HUDEP-2 (cell line): ENCODE measurements at regions not wholly inside any gene's neighbourhood (a gene's known extent, or its start where the extent isn't known, plus 50 kb on each side); places are given as distances from the start of the nearest gene placed in this dataset.
"Not testable (repeated sequence)": the region's sequence is repeated elsewhere in the genome, so short reads cannot be mapped to it uniquely, and the experiment has no call there.

Source experiments
- DNase-seq, 76 experiments: peaks; one replicate each; lab custom pipeline; 2025; ENCODE audit not compliant: unreplicated experiment in 76 of 76; lab: John Stamatoyannopoulos, UW

DNA sequence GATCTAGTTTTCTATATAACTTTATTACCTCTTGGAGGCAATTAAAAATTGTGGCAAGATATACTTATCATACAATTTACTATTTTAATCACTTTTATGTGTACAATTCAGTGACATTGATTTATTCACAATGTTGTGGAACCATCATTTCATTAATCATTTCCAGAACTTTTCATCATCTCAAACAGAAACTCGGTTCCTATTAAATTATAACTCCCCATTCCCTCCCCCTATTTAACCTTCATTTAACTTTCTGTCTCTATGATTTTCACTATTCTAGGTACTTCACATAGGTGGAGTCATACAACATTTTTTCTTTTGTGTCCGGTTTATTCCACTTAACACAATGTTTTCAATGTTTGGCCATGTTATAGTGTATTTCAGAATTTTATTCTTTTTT, 252.8 kb downstream of the REEP3 start:
- no peak for DNase-seq

DNA sequence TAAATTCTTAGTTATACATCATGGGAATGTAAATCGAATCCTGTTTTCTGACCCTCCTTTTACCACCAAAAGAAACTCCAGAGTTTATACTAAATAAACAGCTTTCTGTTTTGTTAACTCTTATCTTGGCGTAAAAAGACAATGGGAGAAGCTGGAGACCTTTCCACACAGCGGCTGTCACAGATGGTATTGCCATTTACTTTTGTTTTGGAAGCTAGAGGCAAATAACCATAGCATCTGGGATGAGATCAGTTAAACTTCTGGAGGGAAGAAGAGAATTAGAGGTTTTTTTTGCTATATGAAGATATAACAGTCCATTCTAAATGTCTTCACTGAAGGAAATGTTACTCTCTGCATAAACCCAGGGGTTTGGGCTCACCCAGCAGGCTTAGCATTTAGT, 258.9 kb downstream of the REEP3 start:
- no peak for DNase-seq

GRCh38 chr10:63781226-63781625, 260.0 kb downstream of the REEP3 start:
- DNase-seq: no peak

DNA sequence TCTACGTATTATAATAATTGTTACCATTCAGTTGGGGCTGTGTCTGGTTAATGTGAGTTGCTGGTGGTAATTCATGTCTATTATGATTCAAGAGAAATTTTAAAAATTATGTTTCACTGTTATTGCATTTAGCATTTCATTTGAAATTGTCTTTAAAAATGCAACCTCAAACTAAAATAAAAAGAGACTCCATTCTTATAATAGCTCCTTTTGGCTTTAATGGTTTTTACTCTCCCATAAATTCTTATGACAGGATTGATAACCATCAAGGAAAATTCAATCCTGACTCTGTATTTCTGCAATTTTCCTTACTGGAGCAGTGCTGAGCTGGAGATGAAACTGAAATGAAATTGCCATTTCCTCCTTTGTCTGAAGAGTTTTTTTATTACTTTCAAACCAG, 262.7 kb downstream of the REEP3 start:
- DNase-seq: no peak

GRCh38 chr10:63788152-63788821, 267.1 kb downstream of the REEP3 start:
- no peak for DNase-seq

GRCh38 chr10:63795094-63795860, 274.1 kb downstream of the REEP3 start:
- DNase-seq: no peak

GRCh38 chr10:63798599-63799498, 277.6 kb downstream of the REEP3 start:
- no peak for DNase-seq

DNA sequence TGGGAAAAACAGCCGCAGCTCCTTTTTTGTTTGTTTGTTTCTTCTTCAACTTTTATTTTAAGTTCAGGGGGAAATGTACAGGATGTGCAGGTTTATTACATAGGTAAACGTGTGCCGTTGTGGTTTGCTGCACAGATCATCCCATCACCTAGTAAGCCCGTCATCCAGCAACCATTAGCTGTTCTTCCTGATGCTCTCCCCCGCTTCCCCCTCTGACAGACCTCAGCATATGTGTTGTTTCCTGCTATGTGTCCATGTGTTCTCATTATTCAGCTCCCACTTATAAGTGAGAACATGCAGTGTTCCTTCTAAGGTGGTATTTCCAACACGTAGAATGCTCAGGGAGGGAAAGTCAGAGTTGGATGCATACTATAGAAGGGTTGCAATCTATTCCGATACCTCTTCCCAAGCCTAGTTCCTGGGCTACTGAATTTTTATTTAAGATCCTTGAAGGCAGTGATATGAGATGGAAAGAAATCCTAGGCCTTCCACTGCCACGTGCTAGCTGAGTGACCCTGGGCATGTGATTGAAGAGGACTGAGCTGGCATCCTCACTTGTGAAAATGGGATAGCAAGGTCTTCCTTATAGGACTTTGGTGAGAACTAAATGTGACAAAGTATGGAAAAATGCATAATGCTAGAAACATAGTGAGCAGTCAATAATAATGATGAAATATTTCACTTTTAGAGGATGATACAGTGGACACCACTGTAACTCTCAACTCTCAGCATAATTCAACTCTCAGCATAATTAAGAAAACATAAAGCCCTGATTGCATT, 278.5 kb downstream of the REEP3 start:
- no peak for DNase-seq

DNA sequence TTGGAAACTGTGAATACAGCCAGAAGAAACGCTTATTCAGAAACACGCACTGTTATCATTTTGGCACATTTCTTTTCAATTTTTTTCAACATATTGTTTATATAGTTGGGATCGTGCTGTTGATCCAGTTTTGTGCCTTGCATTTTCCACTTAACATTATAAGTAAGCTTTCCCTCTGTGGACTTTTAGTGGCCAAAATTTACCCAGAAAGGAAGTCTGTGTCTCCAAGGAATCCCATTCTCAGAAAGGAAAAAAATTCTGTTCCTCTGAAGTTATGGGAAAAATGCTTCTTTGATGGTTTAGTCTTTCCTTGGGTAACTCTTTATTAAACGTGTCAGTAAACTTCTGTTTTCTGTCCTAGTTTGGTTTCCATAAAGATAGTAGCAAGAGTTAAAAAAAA, 280.0 kb downstream of the REEP3 start:
- no peak for DNase-seq

DNA sequence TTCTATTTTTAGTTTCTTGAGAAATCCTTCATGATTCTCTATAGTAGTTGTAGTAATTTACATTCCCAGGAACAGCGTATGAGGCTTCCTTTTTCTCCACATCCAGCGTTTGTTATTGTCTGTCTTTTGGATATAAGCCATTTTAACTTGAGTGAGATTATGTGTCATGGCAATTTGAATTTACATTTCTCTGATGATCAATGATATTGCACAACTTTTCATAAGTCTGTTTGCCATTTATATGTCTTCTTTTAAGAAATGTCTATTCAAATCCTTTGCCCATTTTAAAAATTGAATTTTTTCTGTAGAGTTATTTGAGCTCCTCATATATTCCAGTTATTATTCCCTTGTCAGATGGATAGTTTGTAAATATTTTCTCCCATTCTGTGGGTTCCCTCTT, 285.1 kb downstream of the REEP3 start:
- no peak for DNase-seq

- DNase-seq: no peak
Measured at GRCh38 chr10:63812501-63812900, 291.3 kb downstream of the REEP3 start.

GRCh38 chr10:63819753-63820329, 298.6 kb downstream of the REEP3 start:
- DNase-seq: peak in 18 of 76 experiments; percentile 1 to 32 (median 12)

DNA sequence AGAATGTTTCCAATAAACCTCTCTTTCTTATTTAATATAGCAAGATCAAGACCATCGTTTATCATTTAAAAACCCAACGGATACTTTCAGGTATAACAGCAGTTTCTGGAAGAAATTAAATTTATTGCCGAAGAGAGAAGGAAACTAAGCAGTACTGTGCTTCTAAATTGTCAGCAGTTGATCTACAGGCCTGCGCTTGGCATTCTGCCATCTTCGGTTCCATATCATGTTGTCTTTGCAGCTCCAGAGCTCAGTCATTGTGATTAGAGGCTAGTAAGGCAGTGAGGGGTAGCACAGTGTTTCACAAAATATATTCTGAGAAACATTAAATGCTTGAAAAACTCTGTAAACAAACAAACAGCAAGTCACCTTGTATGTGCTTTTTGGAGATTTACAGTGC, 301.3 kb downstream of the REEP3 start:
- DNase-seq: peak in 2 of 76 experiments; percentile 2 to 3

- DNase-seq: no peak
Measured at GRCh38 chr10:63825111-63825510, 303.9 kb downstream of the REEP3 start.

- DNase-seq: no peak
Measured at GRCh38 chr10:63825766-63826165, 304.6 kb downstream of the REEP3 start.

- DNase-seq: not testable (repeated sequence)
Measured at GRCh38 chr10:63827018-63827417, 305.8 kb downstream of the REEP3 start.

DNA sequence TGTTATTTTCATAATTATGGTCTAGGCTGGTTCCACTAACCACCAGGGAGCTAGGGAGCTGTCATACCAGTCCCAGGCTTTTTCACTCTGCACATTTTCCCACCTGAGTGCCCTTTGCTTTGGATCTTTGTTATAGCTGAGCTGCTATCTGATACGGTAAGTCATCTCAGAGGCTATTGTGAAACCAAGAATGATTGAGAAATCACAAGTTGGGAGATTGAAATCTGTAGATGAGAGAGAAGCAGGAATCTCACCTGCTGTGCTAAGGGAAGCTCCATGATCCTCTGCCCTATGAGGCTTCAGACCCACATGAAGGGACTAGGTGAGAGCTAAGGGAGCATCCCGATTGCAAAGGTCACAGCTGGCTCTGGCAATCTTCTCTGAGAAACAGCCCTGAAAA, 307.8 kb downstream of the REEP3 start:
- no peak for DNase-seq

- DNase-seq: no peak
Measured at GRCh38 chr10:63829573-63830149, 308.5 kb downstream of the REEP3 start.

- no peak for DNase-seq
Measured at GRCh38 chr10:63832686-63833085, 311.5 kb downstream of the REEP3 start.
